Sciatic nerve (tissue), 2 donors: ENCODE measurements at regions not wholly inside any gene's neighbourhood (a gene's known extent, or its start where the extent isn't known, plus 50 kb on each side); places are given as distances from the start of the nearest gene placed in this dataset.

Source experiments
- ATAC-seq: fragments of 200-7000 bp; cut with Tn5 transposase; one replicate; pipeline ENCODE4 v1.9.1; 2020; ENCODE audit warnings: mild to moderate bottlenecking, moderate library complexity
- DNase-seq: peaks from one replicate; pipeline ENCODE4 v3.0.0-alpha.2; 2020; ENCODE audit warnings: low spot score
- intact Hi-C: fragments of 100-400 bp; cut with DNase I; formaldehyde crosslinking; loops from one replicate; pipeline ENCODE4 v1.14.2; 2022
- donor health status: DM: no; HTN: no; CAD: no.
- donor health status: DM: no; HTN: no; CAD: no.

- intact Hi-C loops = no loop called here
- ATAC-seq (no peak), DNase-seq (no peak)
Observed at GRCh38 chr2:235373171-235373570, 120.7 kb upstream of the AGAP1 start.

GRCh38 chr2:235377176-235377575 is 116.7 kb upstream of the AGAP1 start:
- ATAC-seq = no peak
- DNase-seq = no peak
- intact Hi-C loops = no loop called here

GRCh38 chr2:235378246-235378645 is 115.6 kb upstream of the AGAP1 start:
- no peak for DNase-seq
- intact Hi-C loops = no loop called here
- no peak for ATAC-seq

GRCh38 chr2:235378944-235379343 is 114.9 kb upstream of the AGAP1 start:
- DNase-seq = no peak
- ATAC-seq = no peak
- intact Hi-C loops = no loop called here

GRCh38 chr2:235381261-235381912 is 112.5 kb upstream of the AGAP1 start:
- ATAC-seq = no peak
- no peak for DNase-seq
- intact Hi-C loops = no loop called here

- ATAC-seq (no peak), DNase-seq (no peak)
- intact Hi-C loops = no loop called here
Observed at GRCh38 chr2:235382179-235382578, 111.7 kb upstream of the AGAP1 start.

- ATAC-seq (no peak), DNase-seq (no peak)
- intact Hi-C loops = no loop called here
Observed at GRCh38 chr2:235382601-235383000, 111.2 kb upstream of the AGAP1 start.

- no peak for ATAC-seq
- no peak for DNase-seq
- intact Hi-C loops = no loop called here
Observed at GRCh38 chr2:235383272-235383843, 110.5 kb upstream of the AGAP1 start.

GRCh38 chr2:235384624-235385023 is 109.2 kb upstream of the AGAP1 start:
- DNase-seq (no peak), ATAC-seq (peak; percentile 72)
- intact Hi-C loops = no loop called here

GRCh38 chr2:235389626-235390025 is 104.2 kb upstream of the AGAP1 start:
- ATAC-seq = no peak
- intact Hi-C loops = no loop called here

GRCh38 chr2:235390108-235390815 is 103.6 kb upstream of the AGAP1 start:
- DNase-seq (no peak), ATAC-seq (no peak)
- intact Hi-C loops = no loop called here

More at GRCh38 chr2:235389626-235390025, 104.2 kb upstream of the AGAP1 start:
- DNase-seq = no peak

- DNase-seq (no peak), ATAC-seq (no peak)
Observed at GRCh38 chr2:235390816-235391194, 103.0 kb upstream of the AGAP1 start.

GRCh38 chr2:235391921-235392615 is 101.8 kb upstream of the AGAP1 start:
- ATAC-seq = no peak
- no peak for DNase-seq
- intact Hi-C loops = no loop called here

More at GRCh38 chr2:235390816-235391194, 103.0 kb upstream of the AGAP1 start:
- intact Hi-C loops = no loop called here

- DNase-seq = no peak
Observed at GRCh38 chr2:235394278-235394828, 99.5 kb upstream of the AGAP1 start.

GRCh38 chr2:235396071-235396846 is 97.6 kb upstream of the AGAP1 start:
- intact Hi-C loops = no loop called here
- DNase-seq (no peak), ATAC-seq (no peak)

More at GRCh38 chr2:235394278-235394828, 99.5 kb upstream of the AGAP1 start:
- intact Hi-C loops = no loop called here
- ATAC-seq = peak; percentile 61

GRCh38 chr2:235398321-235398720 is 95.5 kb upstream of the AGAP1 start:
- no peak for DNase-seq
- intact Hi-C loops = no loop called here
- no peak for ATAC-seq

GRCh38 chr2:235399895-235400294 is 93.9 kb upstream of the AGAP1 start:
- no peak for DNase-seq
- intact Hi-C loops = no loop called here
- no peak for ATAC-seq

- intact Hi-C loops = no loop called here
- DNase-seq (no peak), ATAC-seq (no peak)
Observed at GRCh38 chr2:235402422-235402821, 91.4 kb upstream of the AGAP1 start.
